Activated T-helper 9 cell treated with anti-CD3 and anti-CD28 coated beads, Interleukin-2, amount 50 U/mL, for 16 hours (primary cell): ENCODE measurements at regions not wholly inside any gene's neighbourhood (a gene's known extent, or its start where the extent isn't known, plus 50 kb on each side); places are given as distances from the start of the nearest gene placed in this dataset.
A peak's percentile ranks its signal among the peaks of the same experiment; 100 is the strongest.

ENCODE experiments used
- DNase-seq: peaks from one replicate; pipeline ENCODE4 v3.0.0-alpha.2; 2020; ENCODE audit warnings: low read depth

- DNase-seq = peak; percentile 5
These were observed 323.3 kb downstream of the RPS6KC1 start for GRCh38 chr1:213374369-213374768.

GRCh38 chr1:213375002-213375401 is 324.0 kb downstream of the RPS6KC1 start:
- DNase-seq = no peak

GRCh38 chr1:213376862-213377372 is 325.9 kb downstream of the RPS6KC1 start:
- no peak for DNase-seq

GRCh38 chr1:213380865-213381264 is 329.8 kb downstream of the RPS6KC1 start:
- DNase-seq = no peak

GRCh38 chr1:213381572-213382084 is 330.6 kb downstream of the RPS6KC1 start:
- no peak for DNase-seq

- no peak for DNase-seq
These were observed 332.4 kb downstream of the RPS6KC1 start for GRCh38 chr1:213383465-213383864.

GRCh38 chr1:213385201-213385600 is 334.2 kb downstream of the RPS6KC1 start:
- no peak for DNase-seq

GRCh38 chr1:213385806-213386324 is 334.8 kb downstream of the RPS6KC1 start:
- DNase-seq = no peak

GRCh38 chr1:213387380-213388015 is 336.5 kb downstream of the RPS6KC1 start:
- no peak for DNase-seq

- DNase-seq = no peak
These were observed 337.2 kb downstream of the RPS6KC1 start for GRCh38 chr1:213388199-213388598.

GRCh38 chr1:213389061-213389581 is 338.1 kb downstream of the RPS6KC1 start:
- DNase-seq = no peak

- DNase-seq = no peak
These were observed 340.4 kb downstream of the RPS6KC1 start for GRCh38 chr1:213391445-213391844.

GRCh38 chr1:213393860-213394259 is 342.8 kb downstream of the RPS6KC1 start:
- no peak for DNase-seq

GRCh38 chr1:213394837-213395236 is 343.8 kb downstream of the RPS6KC1 start:
- no peak for DNase-seq

- DNase-seq = no peak
These were observed 346.6 kb downstream of the RPS6KC1 start for GRCh38 chr1:213397638-213398037.

GRCh38 chr1:213399695-213400094 is 348.7 kb downstream of the RPS6KC1 start:
- no peak for DNase-seq

GRCh38 chr1:213409208-213409631 is 358.2 kb downstream of the RPS6KC1 start:
- DNase-seq = no peak

GRCh38 chr1:213409971-213410370 is 358.9 kb downstream of the RPS6KC1 start:
- DNase-seq = no peak

- no peak for DNase-seq
These were observed 363.3 kb downstream of the RPS6KC1 start for GRCh38 chr1:213414346-213414745.

GRCh38 chr1:213414911-213415310 is 363.9 kb downstream of the RPS6KC1 start:
- DNase-seq = no peak

GRCh38 chr1:213415691-213416380 is 364.8 kb downstream of the RPS6KC1 start:
- DNase-seq = no peak

- no peak for DNase-seq
These were observed 365.6 kb downstream of the RPS6KC1 start for GRCh38 chr1:213416461-213417224.
